ENCODE measurements at regions not wholly inside any gene's neighbourhood (a gene's known extent, or its start where the extent isn't known, plus 50 kb on each side); places are given as distances from the start of the nearest gene placed in this dataset.

DNA sequence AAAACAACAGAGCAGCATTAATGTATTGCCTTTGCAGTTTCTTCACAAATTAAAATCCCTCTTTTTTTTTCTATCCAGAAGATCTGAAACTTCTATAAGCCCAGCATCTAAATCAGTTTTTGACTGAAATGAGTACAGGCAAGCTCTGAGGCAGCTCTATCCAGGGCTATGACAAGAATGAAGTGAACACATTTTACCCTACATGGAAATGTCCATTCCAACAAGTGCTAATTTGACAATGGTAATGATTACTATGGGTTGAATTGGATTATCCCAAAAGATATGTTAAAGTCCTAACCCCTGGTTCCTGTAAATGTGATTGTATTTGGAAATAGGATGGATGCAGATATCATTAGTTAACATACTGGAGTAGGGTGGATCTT is 115.7 kb downstream of the RPL22L1 start:
- H3K36me3 Mint-ChIP-seq (ENCODE audit: low read depth): no peaks in the 10 kb centered on the region
- H3K9me3 Mint-ChIP-seq: no peaks in the 10 kb centered on the region
- H3K4me1 Mint-ChIP-seq: peaks cover 32% of the 10 kb centered on the region
- TF ChIP-seq, protein P1, sequence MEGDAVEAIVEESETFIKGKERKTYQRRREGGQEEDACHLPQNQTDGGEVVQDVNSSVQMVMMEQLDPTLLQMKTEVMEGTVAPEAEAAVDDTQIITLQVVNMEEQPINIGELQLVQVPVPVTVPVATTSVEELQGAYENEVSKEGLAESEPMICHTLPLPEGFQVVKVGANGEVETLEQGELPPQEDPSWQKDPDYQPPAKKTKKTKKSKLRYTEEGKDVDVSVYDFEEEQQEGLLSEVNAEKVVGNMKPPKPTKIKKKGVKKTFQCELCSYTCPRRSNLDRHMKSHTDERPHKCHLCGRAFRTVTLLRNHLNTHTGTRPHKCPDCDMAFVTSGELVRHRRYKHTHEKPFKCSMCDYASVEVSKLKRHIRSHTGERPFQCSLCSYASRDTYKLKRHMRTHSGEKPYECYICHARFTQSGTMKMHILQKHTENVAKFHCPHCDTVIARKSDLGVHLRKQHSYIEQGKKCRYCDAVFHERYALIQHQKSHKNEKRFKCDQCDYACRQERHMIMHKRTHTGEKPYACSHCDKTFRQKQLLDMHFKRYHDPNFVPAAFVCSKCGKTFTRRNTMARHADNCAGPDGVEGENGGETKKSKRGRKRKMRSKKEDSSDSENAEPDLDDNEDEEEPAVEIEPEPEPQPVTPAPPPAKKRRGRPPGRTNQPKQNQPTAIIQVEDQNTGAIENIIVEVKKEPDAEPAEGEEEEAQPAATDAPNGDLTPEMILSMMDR (IDR thresholded peaks at IDR 0.05; ENCODE audit: unreplicated experiment in 3 of 3): no peak
- no peak overlapping the region for H3K4me3 Mint-ChIP-seq
- H3K27me3 Mint-ChIP-seq (ENCODE audit: low read depth): no peaks in the 10 kb centered on the region
- H3K27ac Mint-ChIP-seq: peak overlapping the region; percentile 61 to 87 (median 75)

DNA sequence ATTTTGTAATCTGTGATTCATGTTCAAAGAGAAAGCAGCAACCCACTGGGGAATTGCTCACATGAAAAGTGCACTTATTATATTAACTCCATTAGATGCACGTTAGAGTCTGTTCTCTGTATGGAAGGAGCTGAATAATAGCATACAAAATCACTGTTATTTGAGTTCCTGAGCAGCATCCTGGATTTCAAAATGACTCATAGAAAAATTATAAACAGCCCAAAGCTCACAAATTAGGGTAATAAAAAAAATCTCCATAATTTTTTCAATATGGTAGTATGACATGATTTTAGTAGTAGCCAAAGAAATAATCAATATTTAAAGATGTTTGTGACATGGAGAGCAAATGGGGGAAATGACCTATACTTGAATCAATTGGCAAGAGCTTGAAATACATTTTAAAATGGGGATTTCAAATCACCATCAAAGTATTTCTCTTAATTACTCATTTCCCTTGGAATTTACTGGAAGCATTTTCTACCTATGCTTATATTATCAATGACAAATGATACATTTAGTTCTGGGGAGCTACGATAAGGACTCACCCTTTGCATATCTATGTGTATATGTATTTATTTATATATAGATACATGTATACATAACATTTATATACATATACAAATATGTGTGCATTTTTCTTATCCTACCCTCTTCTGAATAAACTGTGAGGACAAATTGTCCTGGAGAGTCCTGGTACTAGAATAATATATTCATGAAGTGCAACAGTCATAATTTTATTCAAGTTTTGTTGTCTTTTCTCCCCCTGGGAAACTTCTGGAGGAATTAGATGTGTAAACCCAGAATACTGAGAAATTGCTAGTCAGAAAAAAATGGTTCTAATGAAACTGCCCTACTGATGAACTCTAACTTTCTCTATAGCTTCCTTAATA is 116.3 kb downstream of the RPL22L1 start:
- Mint-ChIP-seq H3K27ac (peak overlapping the region; percentile 61 to 92 (median 87)), H3K27me3 (ENCODE audit: low read depth) (no peaks in the 10 kb centered on the region), H3K36me3 (ENCODE audit: low read depth) (no peaks in the 10 kb centered on the region), H3K4me1 (peaks cover 32% of the 10 kb centered on the region), H3K9me3 (no peaks in the 10 kb centered on the region), H3K4me3 (no peak overlapping the region)
- TF ChIP-seq, protein P1 (IDR thresholded peaks at IDR 0.05; ENCODE audit: unreplicated experiment in 3 of 3): no peak

DNA sequence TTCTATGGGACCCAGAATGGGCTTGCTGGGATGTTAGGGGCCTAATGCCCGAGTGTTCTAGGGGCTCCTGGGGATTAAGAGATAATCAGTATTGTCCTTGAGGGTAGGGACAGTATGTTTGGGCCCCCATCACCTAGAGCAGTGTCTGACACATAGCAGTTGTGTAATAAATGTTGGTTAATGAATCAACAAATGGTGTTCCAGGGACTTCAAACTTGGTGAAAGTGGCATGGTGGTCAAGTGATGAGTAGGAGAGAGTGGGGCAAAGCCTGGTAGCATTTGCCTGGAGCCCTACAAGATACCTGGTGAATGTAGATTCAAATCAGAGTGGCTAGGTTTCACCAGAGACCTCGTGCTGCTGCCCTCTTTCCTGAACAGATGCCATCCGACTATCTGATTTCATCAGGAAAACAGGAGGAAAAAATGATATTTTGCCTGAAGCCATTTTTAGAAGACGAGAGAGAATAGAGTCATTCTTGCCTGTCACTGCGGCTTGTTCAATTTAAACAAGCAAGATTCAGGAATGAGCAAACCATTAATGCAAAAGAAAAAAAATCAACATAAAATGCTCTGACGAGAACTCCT is 117.3 kb downstream of the RPL22L1 start:
- TF ChIP-seq, protein P1 (IDR thresholded peaks at IDR 0.05; ENCODE audit: unreplicated experiment in 3 of 3): no peak
- Mint-ChIP-seq H3K27ac (peak overlapping the region; percentile 44 to 92 (median 68)), H3K36me3 (ENCODE audit: low read depth) (no peaks in the 10 kb centered on the region), H3K4me1 (peaks cover 32% of the 10 kb centered on the region), H3K9me3 (no peaks in the 10 kb centered on the region), H3K4me3 (no peak overlapping the region), H3K27me3 (ENCODE audit: low read depth) (no peaks in the 10 kb centered on the region)

DNA sequence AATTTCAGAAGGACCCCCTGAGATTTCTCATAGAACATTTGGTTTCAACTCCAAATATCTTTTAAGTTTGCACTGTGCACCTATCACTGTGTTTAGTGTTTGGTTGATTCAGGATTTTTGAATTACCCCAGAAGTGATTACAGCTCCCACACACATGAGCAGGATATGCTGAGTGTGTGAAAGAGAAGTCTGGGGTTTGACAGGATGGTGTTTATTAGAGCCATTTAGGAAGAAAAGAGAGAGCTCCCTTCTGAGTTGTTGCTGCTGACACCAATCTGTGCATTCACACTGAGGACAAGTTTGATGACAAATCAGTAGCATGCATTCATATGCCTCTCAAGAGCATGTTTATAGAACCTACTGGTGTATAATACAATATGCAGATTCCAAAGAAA is 118.1 kb downstream of the RPL22L1 start:
- Mint-ChIP-seq H3K27me3 (ENCODE audit: low read depth) (no peaks in the 10 kb centered on the region), H3K4me3 (no peak overlapping the region), H3K36me3 (ENCODE audit: low read depth) (no peaks in the 10 kb centered on the region), H3K9me3 (no peaks in the 10 kb centered on the region), H3K4me1 (peaks cover 32% of the 10 kb centered on the region), H3K27ac (peak overlapping the region; percentile 23 to 92 (median 27))
- TF ChIP-seq, protein P1 (IDR thresholded peaks at IDR 0.05; ENCODE audit: unreplicated experiment in 3 of 3): no peak

DNA sequence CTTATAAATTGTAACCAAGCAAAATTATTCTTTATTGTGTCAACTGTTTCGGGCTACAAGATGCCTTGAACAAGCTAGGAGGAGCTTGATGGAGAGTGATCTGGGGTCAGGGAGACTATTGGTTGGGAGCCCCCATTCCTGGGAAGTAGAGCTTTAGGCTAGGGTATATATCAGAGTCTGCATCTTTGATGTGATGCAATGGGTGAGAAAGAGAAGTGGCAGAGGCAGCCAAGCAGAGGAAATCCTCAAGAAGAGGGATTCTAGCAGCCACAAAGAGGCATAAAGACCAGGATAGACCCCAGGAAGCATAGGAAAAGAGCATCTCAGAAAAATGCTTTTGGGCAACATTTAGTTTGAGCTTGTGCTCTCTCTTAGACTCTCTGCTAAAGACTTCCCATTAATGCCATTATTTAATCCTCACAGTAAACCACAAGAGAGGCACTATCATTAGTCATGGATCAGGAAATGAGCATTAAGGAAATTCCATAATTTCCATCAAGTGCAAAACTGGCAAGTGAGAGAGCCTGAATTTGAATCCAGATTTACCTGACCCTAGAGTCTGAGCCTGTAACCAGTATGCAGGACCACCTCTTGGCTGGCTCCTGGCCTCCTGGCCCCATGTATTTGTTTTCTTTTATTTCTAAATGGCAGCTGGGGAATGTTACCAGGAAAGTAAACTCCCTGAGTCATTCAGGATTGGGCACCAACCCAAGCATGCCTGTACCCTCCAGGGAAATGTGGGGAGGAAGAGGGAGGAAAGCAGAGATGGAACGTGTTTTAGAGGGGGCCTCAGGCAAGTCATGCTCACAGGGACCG is 118.7 kb downstream of the RPL22L1 start:
- TF ChIP-seq, protein P1 (IDR thresholded peaks at IDR 0.05; ENCODE audit: unreplicated experiment in 3 of 3): no peak
- Mint-ChIP-seq H3K4me1 (peaks cover 32% of the 10 kb centered on the region), H3K36me3 (ENCODE audit: low read depth) (no peaks in the 10 kb centered on the region), H3K27me3 (ENCODE audit: low read depth) (no peaks in the 10 kb centered on the region), H3K9me3 (peaks cover 1% of the 10 kb centered on the region), H3K27ac (peak overlapping the region; percentile 23 to 92 (median 27)), H3K4me3 (no peak overlapping the region)
